ENCODE measurements at regions not wholly inside any gene's neighbourhood (a gene's known extent, or its start where the extent isn't known, plus 50 kb on each side); places are given as distances from the start of the nearest gene placed in this dataset.

GRCh38 chr12:60980558-60980957 lies 1279.6 kb upstream of the USP15 start:
- in situ Hi-C loops (cut with MboI; ENCODE audit: low sequenced_read_pairs) = no loop called here

- in situ Hi-C loops (cut with MboI; ENCODE audit: low sequenced_read_pairs) = no loop called here
Measured at GRCh38 chr12:60981473-60981872, 1278.7 kb upstream of the USP15 start.

GRCh38 chr12:60992087-60992486 lies 1268.1 kb upstream of the USP15 start:
- in situ Hi-C loops (cut with MboI; ENCODE audit: low sequenced_read_pairs) = no loop called here

GRCh38 chr12:60995256-60995825 lies 1264.9 kb upstream of the USP15 start:
- in situ Hi-C loops (cut with MboI; ENCODE audit: low sequenced_read_pairs) = no loop called here

- in situ Hi-C loops (cut with MboI; ENCODE audit: low sequenced_read_pairs) = no loop called here
Measured at GRCh38 chr12:60997869-60998378, 1262.3 kb upstream of the USP15 start.

GRCh38 chr12:61009192-61009591 lies 1251.0 kb upstream of the USP15 start:
- in situ Hi-C loops (cut with MboI; ENCODE audit: low sequenced_read_pairs) = no loop called here

- in situ Hi-C loops (cut with MboI; ENCODE audit: low sequenced_read_pairs) = no loop called here
Measured at GRCh38 chr12:61011767-61012423, 1248.3 kb upstream of the USP15 start.

GRCh38 chr12:61018571-61018970 lies 1241.6 kb upstream of the USP15 start:
- in situ Hi-C loops (cut with MboI; ENCODE audit: low sequenced_read_pairs) = no loop called here

- in situ Hi-C loops (cut with MboI; ENCODE audit: low sequenced_read_pairs) = no loop called here
Measured at GRCh38 chr12:61023231-61023630, 1237.0 kb upstream of the USP15 start.

GRCh38 chr12:61029516-61029915 lies 1230.7 kb upstream of the USP15 start:
- in situ Hi-C loops (cut with MboI; ENCODE audit: low sequenced_read_pairs) = no loop called here

GRCh38 chr12:61037792-61038191 lies 1222.4 kb upstream of the USP15 start:
- in situ Hi-C loops (cut with MboI; ENCODE audit: low sequenced_read_pairs) = no loop called here

- in situ Hi-C loops (cut with MboI; ENCODE audit: low sequenced_read_pairs) = no loop called here
Measured at GRCh38 chr12:61043838-61044237, 1216.4 kb upstream of the USP15 start.

GRCh38 chr12:61044766-61045165 lies 1215.4 kb upstream of the USP15 start:
- in situ Hi-C loops (cut with MboI; ENCODE audit: low sequenced_read_pairs) = no loop called here

- in situ Hi-C loops (cut with MboI; ENCODE audit: low sequenced_read_pairs) = no loop called here
Measured at GRCh38 chr12:61070640-61071414, 1189.4 kb upstream of the USP15 start.

GRCh38 chr12:61072717-61073116 lies 1187.5 kb upstream of the USP15 start:
- in situ Hi-C loops (cut with MboI; ENCODE audit: low sequenced_read_pairs) = no loop called here

GRCh38 chr12:61095111-61095510 lies 1165.1 kb upstream of the USP15 start:
- in situ Hi-C loops (cut with MboI; ENCODE audit: low sequenced_read_pairs) = no loop called here

GRCh38 chr12:61098031-61098580 lies 1162.1 kb upstream of the USP15 start:
- in situ Hi-C loops (cut with MboI; ENCODE audit: low sequenced_read_pairs) = no loop called here

GRCh38 chr12:61107118-61107517 lies 1153.1 kb upstream of the USP15 start:
- in situ Hi-C loops (cut with MboI; ENCODE audit: low sequenced_read_pairs) = no loop called here

GRCh38 chr12:61111218-61111617 lies 1149.0 kb upstream of the USP15 start:
- in situ Hi-C loops (cut with MboI; ENCODE audit: low sequenced_read_pairs) = no loop called here

- in situ Hi-C loops (cut with MboI; ENCODE audit: low sequenced_read_pairs) = no loop called here
Measured at GRCh38 chr12:61137677-61138414, 1122.4 kb upstream of the USP15 start.

- in situ Hi-C loops (cut with MboI; ENCODE audit: low sequenced_read_pairs) = no loop called here
Measured at GRCh38 chr12:61138415-61138759, 1121.8 kb upstream of the USP15 start.

Data from HL-60/S4 treated with phorbol 12-myristate 13-acetate at 8.2 ng/mL for 4 days and 3 days (cell line).